ENCODE measurements at regions not wholly inside any gene's neighbourhood (a gene's known extent, or its start where the extent isn't known, plus 50 kb on each side); places are given as distances from the start of the nearest gene placed in this dataset.
A peak's percentile ranks its signal among the peaks of the same experiment; 100 is the strongest.

DNA sequence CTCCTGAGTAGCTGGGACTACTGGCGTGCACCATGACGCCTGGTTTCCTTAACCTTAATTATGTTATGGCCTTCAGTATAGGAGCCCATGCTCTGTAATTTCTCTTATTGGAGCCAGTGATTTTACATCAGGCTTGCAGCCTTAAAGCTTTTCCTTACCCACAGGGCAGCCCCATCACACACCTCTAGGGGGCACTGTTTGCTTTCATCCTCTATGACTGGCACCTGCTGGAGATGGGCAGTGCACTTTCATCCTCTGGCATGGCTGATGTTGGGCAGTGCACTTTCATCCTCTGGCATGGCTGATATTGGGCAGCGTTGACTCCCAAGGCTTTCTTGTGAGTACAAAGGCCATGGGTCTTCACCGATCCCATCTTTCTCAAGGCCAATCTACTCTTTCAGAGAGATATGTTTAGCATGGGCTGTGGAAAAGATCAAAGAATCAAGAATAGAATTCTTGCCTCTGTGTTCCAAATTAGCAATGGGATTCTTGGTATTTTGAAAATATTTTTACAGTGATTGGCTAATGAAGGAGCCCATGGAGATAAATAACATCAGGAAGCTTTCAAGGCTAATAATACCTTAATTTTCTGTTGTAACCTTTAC lies 80.7 kb upstream of the MEX3C start:
- peak; percentile 73 for TF ChIP-seq CTCF (conservative IDR thresholded peaks at IDR 0.05; ENCODE audit: low read length)
- no peak for TF ChIP-seq EZH2phosphoT487 (IDR thresholded peaks at IDR 0.05; ENCODE audit: borderline replicate concordance, low read depth, low read length)

All from OCI-LY7 (cell line).